SK-N-SH treated with all-trans-retinoic acid at 6 μM for 48 hours (cell line): ENCODE measurements at regions not wholly inside any gene's neighbourhood (a gene's known extent, or its start where the extent isn't known, plus 50 kb on each side); places are given as distances from the start of the nearest gene placed in this dataset.

Experiments
- CSRNP3 ChIP-seq: fragments of 250-450 bp; sonication (Bioruptor Pico); IDR thresholded peaks from 2 replicates; pipeline ENCODE4 v1.5.1; 2021; ENCODE audit warnings: mild to moderate bottlenecking, moderate library complexity
- PATZ1 ChIP-seq: fragments of 250-450 bp; sonication (Bioruptor Pico); IDR thresholded peaks from 2 replicates; pipeline ENCODE4 v1.8.0; 2020; ENCODE audit warnings: mild to moderate bottlenecking, moderate library complexity, borderline replicate concordance
- RARB ChIP-seq: fragments of 250-450 bp; sonication (Bioruptor Pico); IDR thresholded peaks from 2 replicates; pipeline ENCODE4 v1.8.0; 2021; ENCODE audit warnings: mild to moderate bottlenecking, moderate library complexity
- TOX ChIP-seq: fragments of 250-450 bp; sonication (Bioruptor Pico); IDR thresholded peaks from 2 replicates; pipeline ENCODE4 v1.8.0; 2021; ENCODE audit warnings: mild to moderate bottlenecking, moderate library complexity, borderline replicate concordance
- ZFP3 ChIP-seq: fragments of 250-450 bp; sonication (Bioruptor Pico); IDR thresholded peaks from 2 replicates; pipeline ENCODE4 v1.5.0; 2020; ENCODE audit warnings: mild to moderate bottlenecking, moderate library complexity
- ZFP30 ChIP-seq: fragments of 450-650 bp; formaldehyde crosslinking; IDR thresholded peaks from 2 replicates; pipeline ENCODE4 v1.5.0; 2022; ENCODE audit warnings: mild to moderate bottlenecking, moderate library complexity

GRCh38 chr18:6575908-6576307 lies 153.6 kb upstream of the ARHGAP28 start:
- TF ChIP-seq CSRNP3 (no peak), PATZ1 (CRISPR knock-in tag) (no peak), ZFP3 (no peak), ZFP30 (CRISPR knock-in tag) (no peak), TOX (CRISPR knock-in tag) (no peak), RARB (CRISPR knock-in tag) (no peak)
